GM19328 (cell line): ENCODE measurements at regions not wholly inside any gene's neighbourhood (a gene's known extent, or its start where the extent isn't known, plus 50 kb on each side); places are given as distances from the start of the nearest gene placed in this dataset.
"Not testable (repeated sequence)": the region's sequence is repeated elsewhere in the genome, so short reads cannot be mapped to it uniquely, and the experiment has no call there.

Experiments
- ATAC-seq: cut with Tn5 transposase; IDR thresholded peaks from one replicate; pipeline ENCODE4 v1.9.1; 2021; ENCODE audit warnings: mild to moderate bottlenecking, moderate library complexity; ENCODE audit not compliant: unreplicated experiment

DNA sequence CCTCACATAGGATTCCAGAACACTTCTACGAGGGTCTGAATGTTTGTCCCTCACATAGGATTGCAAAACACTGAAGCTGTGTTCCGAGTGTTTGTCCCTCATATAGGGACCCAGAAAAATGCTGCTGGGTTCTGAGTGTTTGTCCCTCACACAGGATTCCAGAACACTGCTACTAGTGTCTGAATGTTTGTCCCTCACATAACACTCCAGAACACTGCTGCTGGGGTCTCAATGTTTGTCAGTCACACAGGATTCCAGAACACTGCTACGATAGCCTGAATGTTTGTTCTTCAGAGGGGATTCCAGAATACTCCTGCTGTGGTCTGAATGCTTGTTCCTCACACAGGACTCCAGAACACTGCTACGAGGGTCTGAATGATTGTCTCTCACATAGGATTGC is 218.7 kb downstream of the FOXD4L6 start:
- ATAC-seq, result no peak

DNA sequence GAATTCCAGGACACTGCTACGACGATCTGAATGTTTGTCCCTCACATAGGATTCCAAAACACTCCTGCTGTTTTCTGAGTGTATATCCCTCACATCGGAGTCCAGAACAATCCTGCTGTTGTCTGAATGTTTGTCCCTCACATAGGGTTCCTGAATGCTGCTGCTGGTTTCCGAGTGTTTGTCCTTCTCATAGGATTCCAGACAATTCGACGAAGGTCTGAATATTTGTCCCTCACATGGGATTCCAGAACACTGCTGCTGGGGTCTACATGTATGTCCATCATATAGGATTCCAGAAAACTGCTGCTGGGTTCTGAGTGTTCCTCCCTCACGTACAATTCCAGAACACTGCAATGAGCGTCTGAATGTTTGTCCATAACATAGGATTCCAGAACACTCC is 219.4 kb downstream of the FOXD4L6 start:
- not testable (repeated sequence) for ATAC-seq

DNA sequence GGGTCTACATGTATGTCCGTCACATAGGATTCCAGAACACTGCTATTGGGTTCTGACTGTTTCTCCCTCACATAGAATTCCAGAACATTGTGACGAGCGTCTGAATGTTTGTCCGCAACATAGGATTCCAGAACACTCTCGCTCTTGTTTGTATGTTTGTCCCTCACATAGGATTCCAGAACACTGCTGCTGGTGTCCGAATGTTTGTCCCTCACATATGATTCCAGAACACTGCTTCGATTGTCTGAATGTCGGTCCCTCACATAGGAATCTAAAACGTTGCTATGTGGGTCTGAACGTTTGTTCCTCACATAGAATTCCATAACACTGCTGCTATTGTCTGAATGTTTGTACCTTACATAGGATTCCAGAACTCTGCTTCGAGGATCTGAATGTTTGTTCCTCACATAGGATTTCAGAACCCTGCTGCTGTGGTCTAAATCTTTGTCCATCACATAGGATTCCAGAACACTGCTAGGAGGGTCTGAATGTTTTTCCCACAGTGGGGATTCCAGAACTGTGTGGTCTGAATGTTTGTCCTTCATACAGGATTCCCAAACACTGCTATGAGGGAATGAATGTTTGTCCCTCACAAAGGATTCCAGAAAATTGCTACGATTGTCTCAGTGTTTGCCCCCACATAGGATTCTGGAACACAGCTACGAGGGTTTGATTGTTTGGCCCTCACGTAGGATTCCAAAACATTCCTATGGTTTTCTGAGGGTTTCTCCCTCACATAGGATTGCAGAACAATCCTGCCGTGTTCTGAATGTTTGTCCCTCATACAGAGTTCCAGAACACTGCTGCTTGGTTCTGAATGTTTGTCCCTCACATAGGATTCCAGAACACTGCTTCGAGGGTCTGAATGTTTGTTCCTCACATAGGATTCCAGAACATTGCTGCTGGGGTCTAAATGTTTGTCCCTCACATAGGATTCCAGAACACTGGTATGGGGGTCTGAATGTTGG is 220.5 kb downstream of the FOXD4L6 start:
- no peak for ATAC-seq

DNA sequence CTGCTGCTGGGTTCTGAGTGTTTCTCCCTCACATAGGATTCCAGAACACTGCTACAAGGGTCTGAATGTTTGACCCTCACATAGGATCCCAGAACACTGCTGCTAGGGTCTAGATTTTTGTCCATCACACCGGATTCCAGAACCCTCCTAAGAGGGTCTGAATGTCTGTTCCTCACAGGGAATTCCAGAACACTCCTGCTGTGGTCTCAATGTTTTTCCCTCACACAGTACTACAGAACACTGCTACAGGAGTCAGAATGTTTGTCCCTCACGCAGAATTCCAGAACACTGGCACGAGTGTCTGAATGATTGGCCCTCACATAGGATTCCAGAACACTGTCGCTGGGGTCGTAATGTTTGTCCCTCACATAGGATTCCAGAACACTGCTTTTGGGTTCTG is 221.6 kb downstream of the FOXD4L6 start:
- not testable (repeated sequence) for ATAC-seq

DNA sequence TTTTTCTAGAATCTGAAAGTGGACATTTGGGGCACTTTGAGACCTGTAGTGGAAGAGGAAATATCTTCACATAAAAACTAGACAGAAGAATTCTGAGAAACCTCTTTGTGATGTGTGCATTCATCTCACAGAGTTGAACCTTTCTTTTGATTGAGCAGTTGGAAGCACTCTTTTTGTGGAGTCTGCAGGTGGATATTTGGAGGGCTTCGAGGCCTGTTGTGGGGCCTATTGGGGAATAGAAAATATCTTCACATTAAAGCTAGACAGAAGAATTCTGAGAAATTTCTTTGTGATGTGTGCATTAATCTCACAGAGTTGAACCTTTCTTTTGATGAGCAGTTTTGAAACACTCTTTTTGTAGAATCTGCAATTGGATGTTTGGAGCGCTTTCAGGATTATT is 236.2 kb downstream of the FOXD4L6 start:
- ATAC-seq, result not testable (repeated sequence)

DNA sequence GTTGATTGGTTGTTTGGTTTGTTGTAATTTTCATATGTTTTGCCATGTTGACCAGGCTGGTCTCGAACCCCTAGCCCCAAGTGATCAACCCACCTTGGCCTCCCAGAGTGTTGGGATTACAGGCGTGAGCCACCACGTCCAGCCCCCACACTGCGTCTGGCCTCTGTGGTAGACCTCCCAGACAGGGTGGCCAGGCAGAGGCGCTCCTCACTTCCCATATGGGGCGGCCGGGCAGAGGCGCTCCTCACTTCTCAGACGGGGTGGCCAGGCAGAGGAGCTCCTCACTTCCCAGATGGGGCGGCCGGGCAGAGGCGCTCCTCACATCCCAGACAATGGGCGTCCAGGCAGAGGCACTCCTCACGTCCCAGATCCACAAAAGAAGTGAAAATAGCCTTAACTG is 242.6 kb downstream of the FOXD4L6 start:
- not testable (repeated sequence) for ATAC-seq

DNA sequence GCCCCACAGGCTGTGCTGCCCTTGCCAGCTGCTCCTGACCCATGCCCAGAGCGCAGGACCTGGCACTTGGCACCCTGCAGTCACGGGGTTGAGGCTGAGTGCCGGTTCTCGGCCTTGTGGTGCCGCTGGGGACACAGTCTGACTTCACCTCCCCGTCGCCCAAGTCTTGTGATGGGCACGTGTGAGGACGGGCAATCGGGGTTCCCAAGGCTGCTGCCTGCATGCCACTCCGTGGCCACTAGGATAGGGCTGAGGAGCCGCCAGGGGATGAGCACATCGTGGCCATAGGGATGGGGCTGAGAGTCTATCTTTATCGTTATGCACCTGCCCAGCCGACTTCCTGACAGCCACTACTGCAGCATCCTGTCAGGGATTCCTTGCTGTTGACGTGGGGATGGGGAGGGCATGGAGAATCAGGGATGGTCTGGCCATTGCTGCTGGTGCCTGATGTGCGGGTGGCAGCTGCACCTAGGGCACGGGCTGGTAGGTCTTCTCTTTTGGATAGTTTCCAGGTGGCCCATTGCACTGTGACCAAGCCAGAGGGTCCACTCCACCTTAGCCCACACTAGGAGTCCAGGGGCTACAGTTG is 243.5 kb downstream of the FOXD4L6 start:
- not testable (repeated sequence) for ATAC-seq

DNA sequence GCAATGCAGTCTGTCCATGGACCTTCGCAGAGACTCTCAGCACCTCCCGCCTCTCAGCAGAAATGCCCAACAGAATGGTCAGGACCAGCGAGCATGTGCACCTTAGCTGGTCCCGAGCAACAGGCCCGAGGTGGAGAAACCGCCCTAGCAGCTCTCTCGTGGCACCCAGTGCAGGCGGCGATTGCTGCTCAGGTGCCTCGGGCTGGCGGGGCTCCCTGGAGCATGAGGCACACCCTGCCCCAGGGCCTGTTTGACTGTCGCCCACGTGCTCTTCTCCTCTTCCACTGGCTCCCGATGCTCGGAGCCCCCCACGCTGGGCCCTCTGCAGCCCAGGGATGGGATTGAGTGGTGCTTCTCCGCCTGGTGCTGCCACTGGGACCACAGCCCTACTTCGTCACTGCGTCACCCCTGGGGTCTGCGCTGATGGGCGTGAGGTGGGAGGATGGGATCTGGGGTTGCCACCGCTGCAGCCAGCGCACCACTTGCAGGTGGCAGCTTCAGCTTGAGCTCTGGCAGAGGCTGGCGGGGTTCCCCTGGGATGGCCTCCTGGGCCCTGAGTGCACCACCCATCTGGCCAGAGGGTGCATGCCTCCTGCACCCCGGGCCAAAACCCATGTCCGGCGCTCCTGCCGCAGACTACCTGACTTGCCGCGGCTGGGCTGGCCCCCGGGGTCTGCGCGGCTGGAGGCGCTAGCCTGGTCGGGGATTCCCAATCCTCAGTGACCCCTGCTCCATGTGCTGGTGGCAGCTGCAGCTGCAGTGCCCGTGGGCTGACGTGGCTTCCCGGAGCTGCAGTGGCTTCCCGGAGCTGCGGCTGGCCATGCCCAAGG is 244.2 kb downstream of the FOXD4L6 start:
- ATAC-seq, result no peak

DNA sequence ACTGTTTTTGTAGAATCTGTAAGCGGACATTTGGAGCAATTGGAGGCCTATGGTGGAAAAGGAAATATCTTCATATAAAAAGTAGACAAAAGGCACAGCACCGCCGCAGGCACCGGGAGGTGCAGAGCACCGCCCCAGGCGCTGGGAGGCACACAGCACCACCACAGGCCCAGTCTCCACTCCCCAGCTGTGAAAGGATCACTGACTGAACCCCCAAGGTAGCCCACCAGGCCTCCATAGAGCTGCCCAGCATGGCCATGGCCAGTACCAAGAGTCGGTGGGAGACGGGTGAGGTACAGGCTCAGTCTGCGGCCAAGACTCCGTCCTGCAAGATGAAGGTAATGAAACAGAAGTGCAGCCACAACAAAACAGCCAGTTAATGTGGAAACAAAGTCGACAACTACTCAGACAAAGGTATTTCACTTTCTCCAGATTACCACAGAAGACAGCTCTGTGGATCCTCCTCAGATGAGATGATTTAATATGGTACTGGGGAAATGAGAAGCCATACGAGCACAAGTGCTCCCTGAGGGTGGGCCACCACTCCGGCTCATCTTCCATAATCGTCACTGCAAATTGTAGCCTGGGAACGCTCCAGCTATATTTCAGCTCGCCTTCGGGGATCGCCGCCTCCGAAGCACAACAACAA is 244.9 kb downstream of the FOXD4L6 start:
- ATAC-seq, result not testable (repeated sequence)

DNA sequence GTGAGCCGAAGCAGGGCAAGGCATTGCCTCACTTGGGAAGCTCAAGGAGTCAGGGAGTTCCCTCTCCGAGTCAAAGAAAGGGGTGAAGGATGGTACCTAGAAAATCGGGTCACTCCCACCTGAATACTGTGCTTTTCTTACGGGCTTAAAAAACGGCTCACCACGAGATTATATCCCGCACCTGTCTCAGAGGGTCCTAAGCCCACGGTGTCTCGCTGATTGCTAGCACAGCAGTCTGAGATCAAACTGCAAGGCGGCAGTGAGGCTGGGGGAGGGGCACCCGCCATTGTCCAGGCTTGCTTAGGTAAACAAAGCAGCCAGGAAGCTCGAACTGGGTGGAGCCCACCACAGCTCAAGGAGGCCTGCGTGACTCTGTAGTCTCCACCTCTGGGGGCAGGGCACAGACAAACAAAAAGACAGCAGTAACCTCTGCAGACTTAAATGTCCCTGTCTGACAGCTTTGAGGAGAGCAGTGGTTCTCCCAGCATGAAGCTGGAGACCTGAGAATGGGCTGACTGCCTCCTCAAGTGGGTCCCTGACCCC is 254.7 kb downstream of the FOXD4L6 start:
- not testable (repeated sequence) for ATAC-seq

DNA sequence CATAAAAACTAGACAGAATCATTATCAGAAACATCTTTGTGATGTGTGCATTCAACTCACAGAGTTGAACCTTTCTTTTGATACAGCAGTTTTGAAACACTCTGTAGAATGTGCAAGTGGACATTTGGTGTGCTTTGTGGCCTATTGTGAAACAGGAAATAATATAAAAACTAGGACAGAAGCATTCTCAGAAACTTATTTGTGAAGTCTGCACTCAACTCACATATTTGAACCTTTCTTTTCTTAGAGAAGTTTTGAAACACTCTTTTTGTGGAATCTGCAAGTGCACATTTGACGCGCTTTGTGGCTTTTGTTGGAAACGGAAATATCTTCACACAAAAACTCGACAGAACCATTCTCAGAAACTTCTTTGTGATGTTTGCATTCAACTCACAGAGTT is 260.0 kb downstream of the FOXD4L6 start:
- ATAC-seq, result not testable (repeated sequence)
